Natural killer cell (primary cell): ENCODE measurements at regions not wholly inside any gene's neighbourhood (a gene's known extent, or its start where the extent isn't known, plus 50 kb on each side); places are given as distances from the start of the nearest gene placed in this dataset.

Experiments used
- ATAC-seq, 3 donors: fragments of 150-1000 bp in 2 of 3; fragments of 200-7000 bp in 1 of 3; cut with Tn5 transposase; 1 replicate in 1 of 3; 2 replicates in 2 of 3; pipeline ENCODE4 v1.10.0; 2021; ENCODE audit warnings: mild to moderate bottlenecking in 2 of 3, moderate library complexity in 2 of 3
- DNase-seq, 2 donors: peaks; one replicate each; pipeline versions ENCODE4 v3.0.0 to v3.0.0-alpha.2; 2013 to 2021; ENCODE audit warnings: mixed read lengths in 1 of 2
- H3K27ac ChIP-seq: one replicate; pipeline ENCODE4 v1.5.1; 2013; ENCODE audit warnings: mild to moderate bottlenecking, low read length
- H3K27me3 ChIP-seq: one replicate; pipeline ENCODE4 v1.6.1; 2013; ENCODE audit warnings: low read length; ENCODE audit not compliant: control insufficient read depth, insufficient read depth
- H3K36me3 ChIP-seq: one replicate; pipeline ENCODE4 v1.6.1; 2013; ENCODE audit warnings: low read length; ENCODE audit not compliant: control insufficient read depth, insufficient read depth
- H3K4me1 ChIP-seq: one replicate; pipeline ENCODE4 v1.6.1; 2013; ENCODE audit warnings: low read length; ENCODE audit not compliant: control insufficient read depth, insufficient read depth
- H3K4me3 ChIP-seq: one replicate; pipeline ENCODE4 v1.5.1; 2013; ENCODE audit warnings: low read length
- H3K9me3 ChIP-seq: one replicate; pipeline ENCODE4 v1.6.1; 2013; ENCODE audit warnings: low read length; ENCODE audit not compliant: control insufficient read depth, insufficient read depth
- H3K27ac Mint-ChIP-seq, 2 donors: one replicate each; pipeline ENCODE4 v1.8.0; 2022; ENCODE audit warnings: mild to moderate bottlenecking in 2 of 2, mixed read lengths in 2 of 2, moderate library complexity in 1 of 2
- H3K27me3 Mint-ChIP-seq, 2 donors: one replicate each; pipeline ENCODE4 v1.8.0; 2022; ENCODE audit warnings: low read depth in 2 of 2, mixed read lengths in 2 of 2
- H3K36me3 Mint-ChIP-seq: one replicate; pipeline ENCODE4 v1.8.0; 2022; ENCODE audit warnings: mixed read lengths
- H3K4me1 Mint-ChIP-seq, 2 donors: one replicate each; pipeline ENCODE4 v1.8.0; 2022; ENCODE audit warnings: mixed read lengths in 2 of 2
- H3K4me3 Mint-ChIP-seq: one replicate; pipeline ENCODE4 v1.8.0; 2022; ENCODE audit warnings: mild to moderate bottlenecking, moderate library complexity, mixed read lengths
- H3K9me3 Mint-ChIP-seq, 2 donors: one replicate each; pipeline ENCODE4 v1.8.0; 2022; ENCODE audit warnings: mixed read lengths in 2 of 2
- WGBS: methylation state at CpG from one replicate; pipeline ENCODE4 v1.1.7; 2013; ENCODE audit warnings: missing lambda C conversion rate; ENCODE audit not compliant: insufficient coverage; 5-methylcytosine and 5-hydroxymethylcytosine counted together
- intact Hi-C: fragments of 100-400 bp; cut with micrococcal nuclease; formaldehyde crosslinking; loops from one replicate; pipeline ENCODE4 v1.14.2; 2022
- TF ChIP-seq, protein P1 (sequence below): fragments of 200-600 bp; IDR thresholded peaks from one replicate; pipeline ENCODE4 v1.8.0; 2022; ENCODE audit warnings: antibody characterized with exemption

DNA sequence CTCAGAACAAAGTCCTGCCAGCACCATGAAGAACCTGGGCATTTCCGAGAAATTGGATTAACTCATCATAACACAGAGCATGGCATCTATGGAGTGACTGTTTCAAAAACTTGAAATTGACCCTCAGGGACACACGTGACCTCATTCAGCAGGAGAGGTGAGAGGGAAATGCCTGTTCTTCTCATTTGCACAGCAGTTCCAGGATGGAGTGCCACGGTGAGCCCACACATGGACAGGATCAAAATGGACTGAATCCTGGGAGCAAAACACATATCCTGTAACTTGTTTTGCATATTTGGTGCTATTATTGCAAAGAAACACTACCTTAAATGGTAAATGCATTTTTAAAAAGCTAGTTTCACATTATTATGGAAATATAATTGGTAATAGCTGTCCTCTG is 256.1 kb upstream of the IRX2 start:
- DNase-seq, result no peak

DNA sequence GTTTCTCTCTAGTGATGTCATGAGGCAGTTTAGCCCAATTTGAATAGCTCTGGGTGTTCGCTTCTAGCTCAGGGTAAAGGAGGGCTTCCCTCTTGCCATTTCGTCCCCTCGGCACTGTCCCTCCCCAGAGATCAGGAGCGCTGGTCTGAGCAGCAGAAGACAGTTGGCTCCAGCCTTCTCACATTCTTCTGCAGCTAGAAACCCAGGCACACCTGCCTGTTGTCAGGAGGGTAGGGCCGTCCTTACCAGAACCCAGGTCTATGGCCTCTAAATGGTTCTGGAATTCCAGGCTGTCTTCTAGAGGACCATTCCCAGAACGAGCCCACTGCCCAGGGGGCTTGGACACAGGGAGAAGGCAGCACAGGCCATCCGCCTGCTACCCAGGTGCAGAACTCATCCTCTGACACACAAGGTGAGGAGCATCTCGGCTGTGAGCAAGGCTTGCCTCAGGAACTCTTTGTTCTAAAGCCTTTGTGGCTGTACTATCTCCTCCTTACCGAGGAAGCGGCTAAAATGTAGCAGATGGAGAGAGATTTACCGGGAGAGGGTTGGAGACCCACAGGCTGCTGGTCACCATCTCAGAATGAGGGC is 255.6 kb upstream of the IRX2 start:
- Mint-ChIP-seq H3K36me3 (no peaks in the 10 kb centered on the region), H3K27me3 (no peaks in the 10 kb centered on the region), H3K4me1 (no peaks in the 10 kb centered on the region), H3K4me3 (no peak overlapping the region), H3K9me3 (peaks cover 5 to 11% of the 10 kb centered on the region in 2 donors), H3K27ac (no peak overlapping the region)
- TF ChIP-seq, protein P1, sequence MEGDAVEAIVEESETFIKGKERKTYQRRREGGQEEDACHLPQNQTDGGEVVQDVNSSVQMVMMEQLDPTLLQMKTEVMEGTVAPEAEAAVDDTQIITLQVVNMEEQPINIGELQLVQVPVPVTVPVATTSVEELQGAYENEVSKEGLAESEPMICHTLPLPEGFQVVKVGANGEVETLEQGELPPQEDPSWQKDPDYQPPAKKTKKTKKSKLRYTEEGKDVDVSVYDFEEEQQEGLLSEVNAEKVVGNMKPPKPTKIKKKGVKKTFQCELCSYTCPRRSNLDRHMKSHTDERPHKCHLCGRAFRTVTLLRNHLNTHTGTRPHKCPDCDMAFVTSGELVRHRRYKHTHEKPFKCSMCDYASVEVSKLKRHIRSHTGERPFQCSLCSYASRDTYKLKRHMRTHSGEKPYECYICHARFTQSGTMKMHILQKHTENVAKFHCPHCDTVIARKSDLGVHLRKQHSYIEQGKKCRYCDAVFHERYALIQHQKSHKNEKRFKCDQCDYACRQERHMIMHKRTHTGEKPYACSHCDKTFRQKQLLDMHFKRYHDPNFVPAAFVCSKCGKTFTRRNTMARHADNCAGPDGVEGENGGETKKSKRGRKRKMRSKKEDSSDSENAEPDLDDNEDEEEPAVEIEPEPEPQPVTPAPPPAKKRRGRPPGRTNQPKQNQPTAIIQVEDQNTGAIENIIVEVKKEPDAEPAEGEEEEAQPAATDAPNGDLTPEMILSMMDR, result no peak
- no peaks in the 10 kb centered on the region for H3K27me3 ChIP-seq
- WGBS, result 84% methylated on average over 11 of the region's 11 CpGs
- no peaks in the 10 kb centered on the region for H3K36me3 ChIP-seq
- H3K9me3 ChIP-seq, result peaks cover 4% of the 10 kb centered on the region
- DNase-seq, result no peak
- intact Hi-C loops, result no loop called here
- H3K4me3 ChIP-seq, result no peak overlapping the region
- no peak for ATAC-seq
- no peaks in the 10 kb centered on the region for H3K4me1 ChIP-seq
- no peak overlapping the region for H3K27ac ChIP-seq

More for the DNA sequence above, 256.1 kb upstream of the IRX2 start:
- no peaks in the 10 kb centered on the region for H3K4me1 ChIP-seq
- intact Hi-C loops, result no loop called here
- 57% methylated on average over 3 of the region's 3 CpGs for WGBS
- no peaks in the 10 kb centered on the region for H3K4me1 Mint-ChIP-seq
- H3K27ac ChIP-seq, result no peak overlapping the region
- TF ChIP-seq, protein P1, result no peak
- no peaks in the 10 kb centered on the region for H3K27me3 Mint-ChIP-seq
- H3K9me3 ChIP-seq, result peaks cover 4% of the 10 kb centered on the region
- no peak overlapping the region for H3K27ac Mint-ChIP-seq
- H3K27me3 ChIP-seq, result no peaks in the 10 kb centered on the region
- H3K9me3 Mint-ChIP-seq, result peaks cover 5 to 9% of the 10 kb centered on the region in 2 donors
- ATAC-seq, result no peak
- no peak overlapping the region for H3K4me3 ChIP-seq
- H3K4me3 Mint-ChIP-seq, result no peak overlapping the region
- no peaks in the 10 kb centered on the region for H3K36me3 ChIP-seq
- H3K36me3 Mint-ChIP-seq, result no peaks in the 10 kb centered on the region

DNA sequence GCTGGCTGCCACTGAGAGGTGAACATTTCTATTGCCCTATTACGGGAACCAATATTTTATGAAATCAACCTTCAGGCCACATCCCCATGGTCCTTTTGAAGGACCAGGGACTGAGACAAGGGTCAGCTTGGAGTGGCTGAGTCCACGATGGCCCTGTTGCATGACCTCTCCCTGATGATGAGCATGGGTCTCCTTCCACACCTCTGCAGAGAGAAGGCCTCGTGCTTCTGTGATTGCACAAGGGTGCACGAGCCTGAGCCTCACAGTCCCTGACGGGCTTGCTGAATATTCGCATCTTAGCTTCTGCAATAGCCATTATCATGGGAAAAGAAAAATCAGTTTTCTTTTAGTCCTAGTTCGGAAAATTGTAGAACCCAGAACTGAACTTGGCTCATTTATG is 255.0 kb upstream of the IRX2 start:
- H3K27ac Mint-ChIP-seq, result no peak overlapping the region

More for the DNA sequence above, 255.0 kb upstream of the IRX2 start:
- Histone ChIP-seq H3K27me3 (no peaks in the 10 kb centered on the region), H3K27ac (no peak overlapping the region), H3K4me3 (no peak overlapping the region), H3K9me3 (peaks cover 4% of the 10 kb centered on the region), H3K36me3 (no peaks in the 10 kb centered on the region), H3K4me1 (no peaks in the 10 kb centered on the region)
- Mint-ChIP-seq H3K4me1 (no peaks in the 10 kb centered on the region), H3K4me3 (no peak overlapping the region), H3K27me3 (no peaks in the 10 kb centered on the region), H3K36me3 (no peaks in the 10 kb centered on the region), H3K9me3 (peaks cover 3 to 12% of the 10 kb centered on the region in 2 donors)
- intact Hi-C loops, result no loop called here
- TF ChIP-seq, protein P1, result no peak
- ATAC-seq (no peak), DNase-seq (no peak)
- 85% methylated on average over 7 of the region's 7 CpGs for WGBS
